ENCODE measurements at regions not wholly inside any gene's neighbourhood (a gene's known extent, or its start where the extent isn't known, plus 50 kb on each side); places are given as distances from the start of the nearest gene placed in this dataset.

GRCh38 chr3:99119385-99119784 is 217.9 kb upstream of the DCBLD2 start:
- TF ChIP-seq CTCF (IDR thresholded peaks at IDR 0.05; ENCODE audit: insufficient read depth, low read depth, low read length, missing control alignments), result no peak
- no peak for DNase-seq (ENCODE audit: low read depth)
- no peak overlapping the region for H3K4me3 ChIP-seq (ENCODE audit: low read depth, low read length)

- H3K4me3 ChIP-seq (ENCODE audit: low read depth, low read length), result no peak overlapping the region
- DNase-seq (ENCODE audit: low read depth), result no peak
- no peak for TF ChIP-seq CTCF (IDR thresholded peaks at IDR 0.05; ENCODE audit: insufficient read depth, low read depth, low read length, missing control alignments)
Measured at GRCh38 chr3:99118381-99118780, 216.9 kb upstream of the DCBLD2 start.

GRCh38 chr3:99114565-99115291 is 213.2 kb upstream of the DCBLD2 start:
- peak; percentile 54 for DNase-seq (ENCODE audit: low read depth)

GRCh38 chr3:99111235-99111634 is 209.7 kb upstream of the DCBLD2 start:
- no peak for TF ChIP-seq CTCF (IDR thresholded peaks at IDR 0.05; ENCODE audit: insufficient read depth, low read depth, low read length, missing control alignments)
- DNase-seq (ENCODE audit: low read depth), result peak; percentile 44
- H3K4me3 ChIP-seq (ENCODE audit: low read depth, low read length), result no peak overlapping the region

More at GRCh38 chr3:99114565-99115291, 213.2 kb upstream of the DCBLD2 start:
- TF ChIP-seq CTCF (IDR thresholded peaks at IDR 0.05; ENCODE audit: insufficient read depth, low read depth, low read length, missing control alignments), result peak; percentile 73
- no peak overlapping the region for H3K4me3 ChIP-seq (ENCODE audit: low read depth, low read length)

GRCh38 chr3:99110401-99110800 is 208.9 kb upstream of the DCBLD2 start:
- no peak for TF ChIP-seq CTCF (IDR thresholded peaks at IDR 0.05; ENCODE audit: insufficient read depth, low read depth, low read length, missing control alignments)
- no peak for DNase-seq (ENCODE audit: low read depth)
- H3K4me3 ChIP-seq (ENCODE audit: low read depth, low read length), result no peak overlapping the region

- no peak for TF ChIP-seq CTCF (IDR thresholded peaks at IDR 0.05; ENCODE audit: insufficient read depth, low read depth, low read length, missing control alignments)
- H3K4me3 ChIP-seq (ENCODE audit: low read depth, low read length), result no peak overlapping the region
- no peak for DNase-seq (ENCODE audit: low read depth)
Measured at GRCh38 chr3:99108508-99108907, 207.0 kb upstream of the DCBLD2 start.

- TF ChIP-seq CTCF (IDR thresholded peaks at IDR 0.05; ENCODE audit: insufficient read depth, low read depth, low read length, missing control alignments), result no peak
- DNase-seq (ENCODE audit: low read depth), result no peak
- H3K4me3 ChIP-seq (ENCODE audit: low read depth, low read length), result no peak overlapping the region
Measured at GRCh38 chr3:99094606-99095005, 193.1 kb upstream of the DCBLD2 start.

All from GM12865 (cell line).